Neural cell (in vitro differentiated cells): ENCODE measurements at regions not wholly inside any gene's neighbourhood (a gene's known extent, or its start where the extent isn't known, plus 50 kb on each side); places are given as distances from the start of the nearest gene placed in this dataset.

ENCODE experiments used
- EP300 ChIP-seq: fragments of 450-650 bp; conservative IDR thresholded peaks from 2 replicates; pipeline ENCODE4 v1.6.1; 2014; ENCODE audit warnings: antibody characterized with exemption, mild to moderate bottlenecking, moderate library complexity; ENCODE audit not compliant: poor library complexity, severe bottlenecking
- EZH2 ChIP-seq: fragments of 200-600, 300-800 bp; shearing (Covaris generic), sonication (generic); IDR thresholded peaks from 2 replicates; pipeline ENCODE4 v1.6.1; 2014; ENCODE audit warnings: antibody characterized with exemption, low read length, borderline replicate concordance, mild to moderate bottlenecking; ENCODE audit not compliant: insufficient read depth, poor library complexity, severe bottlenecking
- TAF1 ChIP-seq: IDR thresholded peaks from 2 replicates; pipeline ENCODE4 v1.6.1; 2012; ENCODE audit warnings: low read depth
- TF ChIP-seq, protein P1 (sequence below): fragments of 450-650 bp; IDR thresholded peaks from 2 replicates; pipeline ENCODE4 v1.5.1; 2014; ENCODE audit warnings: antibody characterized with exemption, mild to moderate bottlenecking, moderate library complexity; ENCODE audit not compliant: poor library complexity, severe bottlenecking

DNA sequence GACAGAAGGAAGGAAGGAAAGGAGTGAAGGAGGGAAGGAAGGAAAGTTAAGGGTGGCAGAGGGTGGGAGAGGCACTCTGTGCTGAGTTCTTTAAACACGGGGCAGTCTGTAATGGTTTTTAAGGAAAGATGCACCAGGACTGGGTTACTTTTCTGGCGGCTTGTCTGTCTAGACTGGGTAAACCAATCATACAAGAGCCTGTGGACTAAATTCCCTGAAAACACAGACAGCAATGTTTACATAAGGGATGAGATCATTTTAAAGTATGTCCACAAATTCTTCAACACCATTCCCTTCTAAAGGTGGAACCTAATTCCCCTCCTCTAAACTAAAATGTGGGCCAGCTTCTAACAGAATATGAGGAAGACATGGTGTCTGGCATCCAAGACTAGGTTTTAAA lies 235.5 kb upstream of the IGF1R start:
- TF ChIP-seq, protein P1, sequence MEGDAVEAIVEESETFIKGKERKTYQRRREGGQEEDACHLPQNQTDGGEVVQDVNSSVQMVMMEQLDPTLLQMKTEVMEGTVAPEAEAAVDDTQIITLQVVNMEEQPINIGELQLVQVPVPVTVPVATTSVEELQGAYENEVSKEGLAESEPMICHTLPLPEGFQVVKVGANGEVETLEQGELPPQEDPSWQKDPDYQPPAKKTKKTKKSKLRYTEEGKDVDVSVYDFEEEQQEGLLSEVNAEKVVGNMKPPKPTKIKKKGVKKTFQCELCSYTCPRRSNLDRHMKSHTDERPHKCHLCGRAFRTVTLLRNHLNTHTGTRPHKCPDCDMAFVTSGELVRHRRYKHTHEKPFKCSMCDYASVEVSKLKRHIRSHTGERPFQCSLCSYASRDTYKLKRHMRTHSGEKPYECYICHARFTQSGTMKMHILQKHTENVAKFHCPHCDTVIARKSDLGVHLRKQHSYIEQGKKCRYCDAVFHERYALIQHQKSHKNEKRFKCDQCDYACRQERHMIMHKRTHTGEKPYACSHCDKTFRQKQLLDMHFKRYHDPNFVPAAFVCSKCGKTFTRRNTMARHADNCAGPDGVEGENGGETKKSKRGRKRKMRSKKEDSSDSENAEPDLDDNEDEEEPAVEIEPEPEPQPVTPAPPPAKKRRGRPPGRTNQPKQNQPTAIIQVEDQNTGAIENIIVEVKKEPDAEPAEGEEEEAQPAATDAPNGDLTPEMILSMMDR: no peak
- TF ChIP-seq EP300: no peak
- no peak for TF ChIP-seq EZH2
- TF ChIP-seq TAF1: no peak
